H9 (cell line): ENCODE measurements at regions not wholly inside any gene's neighbourhood (a gene's known extent, or its start where the extent isn't known, plus 50 kb on each side); places are given as distances from the start of the nearest gene placed in this dataset.

ENCODE experiments used
- DNase-seq: peaks from one replicate; pipeline ENCODE4 v3.0.0-alpha.2; 2017
- H2AFZ ChIP-seq: one replicate; pipeline ENCODE4 v1.6.1; 2013; ENCODE audit warnings: mild to moderate bottlenecking, low read length, control low read depth, moderate library complexity
- H2AK5ac ChIP-seq: 2 replicates; pipeline ENCODE4 v1.6.1; 2013; ENCODE audit warnings: low read length, control low read depth, mixed read lengths; ENCODE audit not compliant: insufficient read length
- H2BK120ac ChIP-seq: one replicate; pipeline ENCODE4 v1.6.1; 2013; ENCODE audit warnings: low read depth, mild to moderate bottlenecking, low read length, control low read depth, inconsistent platforms; ENCODE audit not compliant: poor library complexity, severe bottlenecking
- H2BK12ac ChIP-seq: 2 replicates; pipeline ENCODE4 v1.6.1; 2013; ENCODE audit warnings: low read length, control low read depth, mixed read lengths, low read depth; ENCODE audit not compliant: insufficient read length
- H2BK15ac ChIP-seq: 2 replicates; pipeline ENCODE4 v1.6.1; 2013; ENCODE audit warnings: low read depth, low read length, control low read depth
- H2BK20ac ChIP-seq: one replicate; pipeline ENCODE4 v1.6.1; 2013; ENCODE audit warnings: low read depth, mild to moderate bottlenecking, low read length, control low read depth, inconsistent platforms; ENCODE audit not compliant: poor library complexity, severe bottlenecking
- H2BK5ac ChIP-seq: 2 replicates; pipeline ENCODE4 v1.6.1; 2013; ENCODE audit warnings: low read length, control low read depth, mixed read lengths; ENCODE audit not compliant: insufficient read length
- H3K14ac ChIP-seq: 2 replicates; pipeline ENCODE4 v1.6.1; 2013; ENCODE audit warnings: low read length, control low read depth; ENCODE audit not compliant: insufficient read depth
- H3K18ac ChIP-seq: 2 replicates; pipeline ENCODE4 v1.6.1; 2013; ENCODE audit warnings: low read depth, mild to moderate bottlenecking, mixed read lengths, low read length, control low read depth; ENCODE audit not compliant: insufficient read length
- H3K23ac ChIP-seq: 2 replicates; pipeline ENCODE4 v1.6.1; 2013; ENCODE audit warnings: low read length, control low read depth, mixed read lengths, low read depth; ENCODE audit not compliant: insufficient read length
- H3K23me2 ChIP-seq: 2 replicates; pipeline ENCODE4 v1.6.1; 2013; ENCODE audit warnings: low read depth, mild to moderate bottlenecking, mixed read lengths, low read length, control low read depth; ENCODE audit not compliant: insufficient read length, poor library complexity, severe bottlenecking
- H3K27ac ChIP-seq: 2 replicates; pipeline ENCODE4 v1.5.1; 2013; ENCODE audit warnings: low read length, control low read depth, mixed read lengths, low read depth; ENCODE audit not compliant: insufficient read length
- H3K27me3 ChIP-seq: 2 replicates; pipeline ENCODE4 v1.6.1; 2013; ENCODE audit warnings: low read length, control low read depth, inconsistent platforms; ENCODE audit not compliant: insufficient read depth
- H3K4ac ChIP-seq: 2 replicates; pipeline ENCODE4 v1.6.1; 2013; ENCODE audit warnings: low read depth, mild to moderate bottlenecking, control low read depth, inconsistent platforms, low read length, moderate library complexity
- H3K4me1 ChIP-seq: 2 replicates; pipeline ENCODE4 v1.6.1; 2013; ENCODE audit warnings: low read length, control low read depth, inconsistent platforms; ENCODE audit not compliant: insufficient read depth
- H3K4me2 ChIP-seq: 2 replicates; pipeline ENCODE4 v1.6.1; 2013; ENCODE audit warnings: low read length, control low read depth, mixed read lengths; ENCODE audit not compliant: insufficient read length, insufficient read depth
- H3K56ac ChIP-seq: 2 replicates; pipeline ENCODE4 v1.6.1; 2013; ENCODE audit warnings: low read depth, mild to moderate bottlenecking, mixed read lengths, low read length, control low read depth; ENCODE audit not compliant: insufficient read length
- H3K79me1 ChIP-seq: 2 replicates; pipeline ENCODE4 v1.6.1; 2013; ENCODE audit warnings: low read depth, mild to moderate bottlenecking, moderate library complexity, low read length, control low read depth, inconsistent platforms; ENCODE audit not compliant: insufficient read depth, poor library complexity, severe bottlenecking
- H3K79me2 ChIP-seq: 2 replicates; pipeline ENCODE4 v1.6.1; 2013; ENCODE audit warnings: low read length, control low read depth, inconsistent platforms; ENCODE audit not compliant: insufficient read depth
- H3K9ac ChIP-seq: 2 replicates; pipeline ENCODE4 v1.6.1; 2013; ENCODE audit warnings: low read length, control low read depth, mixed read lengths; ENCODE audit not compliant: insufficient read length; ENCODE audit errors: extremely low read depth
- H3K9me3 ChIP-seq: one replicate; pipeline ENCODE4 v1.6.1; 2013; ENCODE audit warnings: low read depth, low read length, inconsistent platforms; ENCODE audit not compliant: control insufficient read depth
- H3T11ph ChIP-seq: one replicate; pipeline ENCODE4 v1.6.1; 2013; ENCODE audit warnings: mild to moderate bottlenecking, low read length, control low read depth, inconsistent platforms
- H4K20me1 ChIP-seq: one replicate; pipeline ENCODE4 v1.6.1; 2013; ENCODE audit not compliant: control insufficient read depth, insufficient read length, insufficient read depth
- H4K5ac ChIP-seq: 2 replicates; pipeline ENCODE4 v1.6.1; 2013; ENCODE audit warnings: low read depth, mild to moderate bottlenecking, mixed read lengths, low read length, control low read depth; ENCODE audit not compliant: insufficient read length
- H4K8ac ChIP-seq: replicated peaks from 2 replicates; pipeline ENCODE4 v1.6.1; 2013; ENCODE audit warnings: low read length, control low read depth, mixed read lengths, low read depth; ENCODE audit not compliant: insufficient read length
- H4K91ac ChIP-seq: 2 replicates; pipeline ENCODE4 v1.6.1; 2013; ENCODE audit warnings: low read depth, mild to moderate bottlenecking, moderate library complexity, mixed read lengths, low read length, control low read depth; ENCODE audit not compliant: insufficient read length
- H3K27ac Mint-ChIP-seq, 3 experiments: 2 replicates in 2 of 3; 3 replicates in 1 of 3; pipeline ENCODE4 v1.8.0; 2020 to 2021; ENCODE audit warnings: mixed read lengths in 3 of 3, mild to moderate bottlenecking in 1 of 3, moderate library complexity in 1 of 3
- H3K27me3 Mint-ChIP-seq: 2 replicates; pipeline ENCODE4 v1.8.0; 2021; ENCODE audit warnings: low read depth, mild to moderate bottlenecking, moderate library complexity, mixed read lengths
- H3K36me3 Mint-ChIP-seq, 3 experiments: 2 replicates in 2 of 3; 3 replicates in 1 of 3; pipeline ENCODE4 v1.8.0; 2020 to 2021; ENCODE audit warnings: low read depth in 3 of 3, mixed read lengths in 3 of 3; ENCODE audit not compliant: insufficient read depth in 1 of 3
- H3K4me1 Mint-ChIP-seq, 2 experiments: 2 replicates each; pipeline ENCODE4 v1.8.0; 2020; ENCODE audit warnings: mixed read lengths in 2 of 2
- H3K4me3 Mint-ChIP-seq, 2 experiments: 2 replicates in 1 of 2; 3 replicates in 1 of 2; pipeline ENCODE4 v1.8.0; 2020 to 2021; ENCODE audit warnings: mild to moderate bottlenecking in 2 of 2, mixed read lengths in 2 of 2, moderate library complexity in 1 of 2
- H3K9me3 Mint-ChIP-seq, 2 experiments: 2 replicates in 1 of 2; 3 replicates in 1 of 2; pipeline ENCODE4 v1.8.0; 2020; ENCODE audit warnings: mild to moderate bottlenecking in 2 of 2, mixed read lengths in 2 of 2, moderate library complexity in 1 of 2
- CTCF ChIP-seq: fragments of 200-600 bp; sonication (generic); conservative IDR thresholded peaks from 3 replicates; pipeline ENCODE4 v1.8.0; 2021; ENCODE audit warnings: antibody characterized with exemption, mild to moderate bottlenecking
- WGBS: extraction: QIAGEN DNeasy Blood & Tissue Kit; methylation state at CpG from one replicate; pipeline ENCODE4 v1.1.7; 2013; ENCODE audit warnings: missing lambda C conversion rate, low lambda C conversion rate, mixed read lengths; ENCODE audit not compliant: insufficient read length; ENCODE audit errors: extremely low coverage; 5-methylcytosine and 5-hydroxymethylcytosine counted together

- Histone ChIP-seq H2BK15ac (no peak overlapping the region), H3K9ac (no peak overlapping the region), H4K5ac (no peak overlapping the region), H2AFZ (no peak overlapping the region), H3K27me3 (no peaks in the 10 kb centered on the region; the same call in 1 of the 2 replicates), H2BK20ac (no peak overlapping the region), H4K8ac (no peak overlapping the region), H3K18ac (no peak overlapping the region), H3K23ac (no peak overlapping the region), H2BK5ac (no peak overlapping the region), H4K20me1 (no peaks in the 10 kb centered on the region), H2BK120ac (no peak overlapping the region), H2BK12ac (no peak overlapping the region), H3K4me1 (no peaks in the 10 kb centered on the region), H3K56ac (no peak overlapping the region), H3K14ac (no peak overlapping the region), H4K91ac (no peak overlapping the region), H3K9me3 (no peaks in the 10 kb centered on the region), H3K79me2 (no peaks in the 10 kb centered on the region), H3K27ac (no peak overlapping the region), H2AK5ac (no peak overlapping the region), H3K4me2 (no peak overlapping the region), H3K23me2 (no peaks in the 10 kb centered on the region), H3K79me1 (no peaks in the 10 kb centered on the region), H3T11ph (no peak overlapping the region), H3K4ac (no peak overlapping the region)
- no CpG with 5 or more reads among the region's 2 CpGs for WGBS
- no peak for DNase-seq
- no peaks in the 10 kb centered on the region for H3K4me1 Mint-ChIP-seq
- TF ChIP-seq CTCF: no peak
- H3K9me3 Mint-ChIP-seq: no peaks in the 10 kb centered on the region
- no peak overlapping the region for H3K4me3 Mint-ChIP-seq
- no peaks in the 10 kb centered on the region for H3K27me3 Mint-ChIP-seq
- no peaks in the 10 kb centered on the region for H3K36me3 Mint-ChIP-seq
- no peak overlapping the region for H3K27ac Mint-ChIP-seq
Measured at GRCh38 chr5:97847920-97848631, 665.0 kb upstream of the RIOK2 start.
